Lung (tissue), 11 donors: ENCODE measurements at regions not wholly inside any gene's neighbourhood (a gene's known extent, or its start where the extent isn't known, plus 50 kb on each side); places are given as distances from the start of the nearest gene placed in this dataset.
"Not testable (repeated sequence)": the region's sequence is repeated elsewhere in the genome, so short reads cannot be mapped to it uniquely, and the experiment has no call there.

Source experiments
- ATAC-seq: fragments of 200-7000 bp; cut with Tn5 transposase; one replicate; pipeline ENCODE4 v1.9.1; 2020; ENCODE audit warnings: moderate number of reproducible peaks; ENCODE audit not compliant: insufficient read depth, low FRiP score
- DNase-seq, 3 donors: peaks; one replicate each; pipeline ENCODE4 v3.0.0-alpha.2; 2013 to 2017
- H3K27ac ChIP-seq, 2 donors: one replicate each; pipeline ENCODE4 v1.5.1; 2013; ENCODE audit warnings: mild to moderate bottlenecking in 2 of 2, moderate library complexity in 2 of 2, control low read depth in 1 of 2, inconsistent platforms in 1 of 2, low read depth in 1 of 2, low read length in 1 of 2
- H3K27me3 ChIP-seq, 3 donors: one replicate each; pipeline ENCODE4 v1.5.1; 2013; ENCODE audit warnings: low read length in 2 of 3; ENCODE audit not compliant: control insufficient read depth in 3 of 3, insufficient read depth in 3 of 3
- H3K36me3 ChIP-seq, 4 donors: one replicate each; pipeline ENCODE4 v1.5.1; 2013; ENCODE audit warnings: low read length in 4 of 4, mild to moderate bottlenecking in 1 of 4, moderate library complexity in 1 of 4; ENCODE audit not compliant: control insufficient read depth in 4 of 4, insufficient read depth in 4 of 4
- H3K4me1 ChIP-seq, 5 donors: one replicate each; pipeline ENCODE4 v1.5.1; 2013; ENCODE audit warnings: low read length in 5 of 5, mild to moderate bottlenecking in 2 of 5, moderate library complexity in 1 of 5; ENCODE audit not compliant: control insufficient read depth in 5 of 5, insufficient read depth in 5 of 5
- H3K4me3 ChIP-seq: one replicate; pipeline ENCODE4 v1.5.1; 2013; ENCODE audit warnings: mild to moderate bottlenecking, control low read depth, moderate library complexity
- H3K9ac ChIP-seq, 2 donors: one replicate each; pipeline ENCODE4 v1.5.1; 2013; ENCODE audit warnings: low read length in 2 of 2, control low read depth in 1 of 2; ENCODE audit not compliant: insufficient read depth in 1 of 2
- H3K9me3 ChIP-seq, 4 donors: one replicate each; pipeline ENCODE4 v1.5.1; 2013; ENCODE audit warnings: low read length in 3 of 4, mild to moderate bottlenecking in 1 of 4, moderate library complexity in 1 of 4; ENCODE audit not compliant: control insufficient read depth in 4 of 4, insufficient read depth in 3 of 4
- WGBS, 2 donors: extraction: QIAGEN DNeasy Blood & Tissue Kit; methylation state at CpG; one replicate each; pipeline ENCODE4 v1.1.7; 2013; 5-methylcytosine and 5-hydroxymethylcytosine counted together
- TF ChIP-seq, protein P1 (sequence below): IDR thresholded peaks from 2 replicates; pipeline ENCODE4 v1.5.1; 2012; ENCODE audit warnings: mild to moderate bottlenecking; ENCODE audit errors: control extremely low read depth, extremely low read depth
- donor health status: control.
- donor health status: control.
- donor health status: Bipolar disorder and iron deficiency.
- donor health status: healthy.
- donor health status: DM: yes; HTN: yes; CAD: no.

DNA sequence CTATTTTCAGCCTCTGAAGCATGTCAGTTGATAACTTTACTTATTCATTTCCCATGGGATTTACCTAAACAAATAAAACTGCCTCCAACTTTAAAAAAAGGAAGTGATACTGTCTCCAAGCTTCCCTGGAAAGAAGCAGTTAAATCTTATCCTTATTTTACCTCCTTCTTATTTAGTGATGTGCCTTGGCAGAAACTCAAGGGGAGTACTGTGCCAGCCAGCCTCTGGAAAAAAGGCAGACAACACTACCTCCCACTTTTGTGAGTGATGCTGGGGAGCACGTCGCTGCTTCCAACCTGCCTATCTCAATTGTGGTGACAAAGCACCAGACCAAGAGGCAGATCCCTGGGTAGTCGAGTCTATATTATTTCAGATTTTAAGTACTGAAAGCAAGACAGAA lies 765.6 kb downstream of the DIAPH3 start:
- Histone ChIP-seq H3K4me3 (no peak overlapping the region), H3K27me3 (no peaks in the 10 kb centered on the region), H3K27ac (no peak overlapping the region), H3K9ac (no peak overlapping the region), H3K36me3 (no peaks in the 10 kb centered on the region), H3K4me1 (peaks cover 0 to 4% (median 0%) of the 10 kb centered on the region in 5 donors), H3K9me3 (no peaks in the 10 kb centered on the region)
- DNase-seq, result peak in 1 of 3 donors; percentile 22
- ATAC-seq, result no peak
- TF ChIP-seq, protein P1, sequence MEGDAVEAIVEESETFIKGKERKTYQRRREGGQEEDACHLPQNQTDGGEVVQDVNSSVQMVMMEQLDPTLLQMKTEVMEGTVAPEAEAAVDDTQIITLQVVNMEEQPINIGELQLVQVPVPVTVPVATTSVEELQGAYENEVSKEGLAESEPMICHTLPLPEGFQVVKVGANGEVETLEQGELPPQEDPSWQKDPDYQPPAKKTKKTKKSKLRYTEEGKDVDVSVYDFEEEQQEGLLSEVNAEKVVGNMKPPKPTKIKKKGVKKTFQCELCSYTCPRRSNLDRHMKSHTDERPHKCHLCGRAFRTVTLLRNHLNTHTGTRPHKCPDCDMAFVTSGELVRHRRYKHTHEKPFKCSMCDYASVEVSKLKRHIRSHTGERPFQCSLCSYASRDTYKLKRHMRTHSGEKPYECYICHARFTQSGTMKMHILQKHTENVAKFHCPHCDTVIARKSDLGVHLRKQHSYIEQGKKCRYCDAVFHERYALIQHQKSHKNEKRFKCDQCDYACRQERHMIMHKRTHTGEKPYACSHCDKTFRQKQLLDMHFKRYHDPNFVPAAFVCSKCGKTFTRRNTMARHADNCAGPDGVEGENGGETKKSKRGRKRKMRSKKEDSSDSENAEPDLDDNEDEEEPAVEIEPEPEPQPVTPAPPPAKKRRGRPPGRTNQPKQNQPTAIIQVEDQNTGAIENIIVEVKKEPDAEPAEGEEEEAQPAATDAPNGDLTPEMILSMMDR, result no peak
- 42 to 77% methylated on average over 3 of the region's 3 CpGs for WGBS, 2 donors

DNA sequence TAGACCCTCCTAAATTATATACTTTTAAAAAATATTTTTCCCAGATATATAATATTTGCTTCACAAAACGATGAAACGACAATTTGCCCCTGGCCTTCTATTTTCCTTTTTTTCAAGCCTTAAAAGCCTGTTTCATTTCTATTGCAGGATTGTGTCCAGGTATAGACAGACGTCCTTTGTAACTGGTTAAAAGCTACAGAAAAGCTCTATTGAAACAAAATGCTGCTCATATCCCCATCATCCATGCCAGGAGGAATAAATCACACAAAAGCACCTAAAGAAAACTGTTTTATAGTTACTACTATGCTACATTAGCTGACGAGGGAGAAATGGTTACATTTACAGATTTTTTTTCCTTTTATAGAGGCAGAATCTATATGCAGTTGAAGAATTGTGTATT lies 765.1 kb downstream of the DIAPH3 start:
- 87 to 88% methylated on average over 4 of the region's 4 CpGs for WGBS, 2 donors
- TF ChIP-seq, protein P1, result no peak
- ATAC-seq (no peak), DNase-seq (no peak)
- H3K36me3 ChIP-seq, result no peaks in the 10 kb centered on the region
- peaks cover 0 to 4% (median 0%) of the 10 kb centered on the region in 5 donors for H3K4me1 ChIP-seq
- H3K9me3 ChIP-seq, result no peaks in the 10 kb centered on the region
- H3K27ac ChIP-seq, result no peak overlapping the region
- H3K4me3 ChIP-seq, result no peak overlapping the region
- no peaks in the 10 kb centered on the region for H3K27me3 ChIP-seq
- no peak overlapping the region for H3K9ac ChIP-seq

DNA sequence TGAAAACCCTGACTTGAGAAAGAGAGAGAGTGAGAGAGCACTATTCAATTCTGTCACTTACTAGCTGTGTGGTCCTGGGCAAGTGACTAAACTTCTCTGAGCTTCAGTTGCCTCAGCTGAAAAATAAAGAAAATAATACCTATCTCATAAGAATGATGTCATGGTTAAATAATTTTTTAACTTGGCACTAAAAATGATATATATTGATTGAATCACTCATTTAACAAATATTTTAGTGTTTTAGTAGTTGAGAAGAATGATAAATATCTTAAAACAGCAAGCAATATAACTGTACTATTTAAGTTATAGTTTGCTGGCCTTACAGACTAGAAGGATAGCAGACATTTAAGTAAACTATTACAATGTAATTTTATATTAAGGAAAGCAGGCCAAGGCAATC lies 764.2 kb downstream of the DIAPH3 start:
- TF ChIP-seq, protein P1, result no peak
- no peak overlapping the region for H3K27ac ChIP-seq
- no peak overlapping the region for H3K9ac ChIP-seq
- H3K4me1 ChIP-seq, result peaks cover 0 to 4% (median 0%) of the 10 kb centered on the region in 5 donors
- no peak for ATAC-seq
- no peaks in the 10 kb centered on the region for H3K36me3 ChIP-seq
- H3K27me3 ChIP-seq, result no peaks in the 10 kb centered on the region
- DNase-seq, result no peak
- no peaks in the 10 kb centered on the region for H3K9me3 ChIP-seq
- H3K4me3 ChIP-seq, result no peak overlapping the region

DNA sequence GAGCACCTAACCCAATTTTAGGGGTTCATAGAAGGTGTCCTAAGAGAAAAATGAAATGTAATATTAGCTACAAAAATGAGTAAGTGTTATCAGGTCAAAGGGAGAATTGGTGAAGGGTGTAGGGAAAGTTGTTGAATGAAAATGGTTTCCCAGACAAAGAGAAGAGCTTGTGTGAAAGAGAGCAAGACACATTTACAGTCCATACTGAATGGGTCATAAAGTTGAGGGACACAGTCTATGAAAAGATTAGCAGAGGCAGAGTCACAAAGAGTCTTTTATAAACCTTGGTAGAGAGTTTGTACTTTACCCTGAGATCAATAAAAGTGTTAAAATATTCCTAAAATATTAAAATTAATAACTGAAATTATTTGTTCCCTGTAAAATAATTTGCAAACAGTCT lies 759.4 kb downstream of the DIAPH3 start:
- Histone ChIP-seq H3K36me3 (no peaks in the 10 kb centered on the region), H3K9ac (no peak overlapping the region), H3K27ac (no peak overlapping the region), H3K4me1 (no peaks in the 10 kb centered on the region), H3K9me3 (peaks cover 0 to 7% (median under 1%) of the 10 kb centered on the region in 4 donors), H3K27me3 (no peaks in the 10 kb centered on the region), H3K4me3 (no peak overlapping the region)
- no peak for DNase-seq
- no peak for ATAC-seq
- TF ChIP-seq, protein P1, result no peak

DNA sequence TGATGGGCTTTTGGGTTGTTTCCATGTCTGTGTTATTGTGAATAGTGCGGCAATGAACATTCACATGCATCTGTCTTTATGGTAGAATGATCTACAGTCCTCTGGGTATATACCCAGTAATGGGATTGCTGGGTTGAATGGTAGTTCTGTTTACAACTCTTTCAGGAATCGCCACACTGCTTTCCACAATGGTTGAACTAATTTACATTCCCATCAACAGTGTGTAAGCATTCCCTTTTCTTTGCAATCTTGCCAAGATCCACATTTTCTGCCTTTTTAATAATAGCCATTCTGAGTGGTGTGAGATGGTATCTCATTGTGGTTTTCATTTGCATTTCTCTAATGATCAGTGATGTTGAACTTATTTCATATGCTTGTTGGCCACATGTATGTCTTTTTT lies 756.5 kb downstream of the DIAPH3 start:
- H3K36me3 ChIP-seq, DNase-seq, H3K27me3 ChIP-seq, H3K4me3 ChIP-seq, ATAC-seq, H3K9ac ChIP-seq, H3K9me3 ChIP-seq, H3K27ac ChIP-seq, H3K4me1 ChIP-seq: not testable (repeated sequence)
- 85 to 98% methylated on average over 2 of the region's 2 CpGs for WGBS, 2 donors
